Naive thymus-derived CD4-positive, alpha-beta T cell (primary cell): ENCODE measurements at regions not wholly inside any gene's neighbourhood (a gene's known extent, or its start where the extent isn't known, plus 50 kb on each side); places are given as distances from the start of the nearest gene placed in this dataset.
"Not testable (repeated sequence)": the region's sequence is repeated elsewhere in the genome, so short reads cannot be mapped to it uniquely, and the experiment has no call there.

Experiments
- ATAC-seq: fragments of 150-1000 bp; cut with Tn5 transposase; 2 replicates; pipeline ENCODE4 v1.10.0; 2021; ENCODE audit warnings: mild to moderate bottlenecking, moderate library complexity
- CTCF ChIA-PET: fragments of 350-600 bp; sonication (Branson Sonifier 250); formaldehyde crosslinking; loops from one replicate; lab custom pipeline; 2021; ENCODE audit warnings: antibody characterized with exemption; lab: Charles Lee
- POLR2A ChIA-PET: fragments of 350-600 bp; sonication (Branson Sonifier 250); formaldehyde crosslinking; loops from one replicate; lab custom pipeline; 2021; ENCODE audit warnings: antibody characterized with exemption, inconsistent platforms; lab: Charles Lee
- DNase-seq, 9 donors: peaks; one replicate each; pipeline versions ENCODE4 v3.0.0 to v3.0.0-alpha.2; 2020 to 2022; ENCODE audit warnings: mixed read lengths in 1 of 9
- H3K27ac ChIP-seq: one replicate; pipeline ENCODE4 v1.7.0; 2013; ENCODE audit warnings: mild to moderate bottlenecking, low read depth, low read length, moderate library complexity
- H3K27me3 ChIP-seq, 2 donors: one replicate each; pipeline ENCODE4 v1.7.0; 2013; ENCODE audit warnings: low read length in 2 of 2, mild to moderate bottlenecking in 2 of 2, moderate library complexity in 2 of 2; ENCODE audit not compliant: control insufficient read depth in 2 of 2, insufficient read depth in 2 of 2
- H3K36me3 ChIP-seq, 3 experiments: 1 replicate in 2 of 3; 2 replicates in 1 of 3; pipeline ENCODE4 v1.7.0; 2013; ENCODE audit warnings: low read length in 3 of 3, mild to moderate bottlenecking in 3 of 3, moderate library complexity in 1 of 3; ENCODE audit not compliant: insufficient read depth in 3 of 3, control insufficient read depth in 2 of 3
- H3K4me1 ChIP-seq, 2 donors: one replicate each; pipeline ENCODE4 v1.7.0; 2013; ENCODE audit warnings: low read length in 2 of 2, mild to moderate bottlenecking in 2 of 2, moderate library complexity in 1 of 2; ENCODE audit not compliant: control insufficient read depth in 2 of 2, insufficient read depth in 2 of 2
- H3K4me3 ChIP-seq: 2 replicates; pipeline ENCODE4 v1.7.0; 2013; ENCODE audit warnings: mild to moderate bottlenecking, low read length
- H3K9me3 ChIP-seq, 3 experiments: 1 replicate in 2 of 3; 2 replicates in 1 of 3; pipeline ENCODE4 v1.7.0; 2013; ENCODE audit warnings: low read length in 3 of 3; ENCODE audit not compliant: control insufficient read depth in 2 of 3
- H3K27ac Mint-ChIP-seq, 9 donors: one replicate each; pipeline ENCODE4 v1.8.0; 2020 to 2022; ENCODE audit warnings: mixed read lengths in 9 of 9, mild to moderate bottlenecking in 8 of 9, moderate library complexity in 5 of 9, inconsistent platforms in 2 of 9
- H3K27me3 Mint-ChIP-seq, 5 donors: one replicate each; pipeline ENCODE4 v1.8.0; 2021 to 2022; ENCODE audit warnings: mixed read lengths in 5 of 5, mild to moderate bottlenecking in 1 of 5
- H3K36me3 Mint-ChIP-seq, 5 donors: one replicate each; pipeline ENCODE4 v1.8.0; 2020 to 2022; ENCODE audit warnings: mixed read lengths in 5 of 5, mild to moderate bottlenecking in 3 of 5, inconsistent platforms in 1 of 5
- H3K4me1 Mint-ChIP-seq, 7 donors: one replicate each; pipeline ENCODE4 v1.8.0; 2020 to 2022; ENCODE audit warnings: mixed read lengths in 7 of 7, mild to moderate bottlenecking in 3 of 7, inconsistent platforms in 1 of 7
- H3K4me3 Mint-ChIP-seq, 10 donors: one replicate each; pipeline ENCODE4 v1.8.0; 2020 to 2022; ENCODE audit warnings: mild to moderate bottlenecking in 10 of 10, mixed read lengths in 10 of 10, moderate library complexity in 6 of 10, inconsistent platforms in 2 of 10
- H3K9me3 Mint-ChIP-seq, 11 donors: one replicate each; pipeline ENCODE4 v1.8.0; 2020 to 2022; ENCODE audit warnings: mixed read lengths in 11 of 11, mild to moderate bottlenecking in 4 of 11, inconsistent platforms in 1 of 11, moderate library complexity in 1 of 11
- intact Hi-C, 2 donors: fragments of 100-400 bp; cut with micrococcal nuclease; formaldehyde crosslinking; loops; one replicate each; pipeline ENCODE4 v1.15.1; 2023

DNA sequence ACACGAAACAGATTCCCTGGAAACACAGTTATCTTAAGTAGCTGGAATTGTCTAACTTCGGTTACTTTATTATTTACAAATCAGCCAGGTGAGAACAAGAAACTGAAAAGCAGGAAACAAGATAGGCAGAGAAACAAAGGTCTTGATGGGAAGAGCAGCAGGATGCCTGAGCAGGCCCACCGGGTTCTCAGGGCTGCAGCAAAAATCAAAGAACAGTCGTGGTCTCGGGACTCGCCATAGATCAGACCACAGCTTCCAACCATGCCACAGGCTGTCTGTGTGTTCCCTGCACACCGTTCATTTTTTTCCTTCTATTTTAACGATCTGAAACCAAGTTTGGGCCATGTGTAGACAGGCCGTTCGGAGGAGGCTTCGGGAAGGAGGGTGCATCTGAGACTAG is 62.7 kb upstream of the SOX11 start:
- POLR2A ChIA-PET: not testable (repeated sequence)

DNA sequence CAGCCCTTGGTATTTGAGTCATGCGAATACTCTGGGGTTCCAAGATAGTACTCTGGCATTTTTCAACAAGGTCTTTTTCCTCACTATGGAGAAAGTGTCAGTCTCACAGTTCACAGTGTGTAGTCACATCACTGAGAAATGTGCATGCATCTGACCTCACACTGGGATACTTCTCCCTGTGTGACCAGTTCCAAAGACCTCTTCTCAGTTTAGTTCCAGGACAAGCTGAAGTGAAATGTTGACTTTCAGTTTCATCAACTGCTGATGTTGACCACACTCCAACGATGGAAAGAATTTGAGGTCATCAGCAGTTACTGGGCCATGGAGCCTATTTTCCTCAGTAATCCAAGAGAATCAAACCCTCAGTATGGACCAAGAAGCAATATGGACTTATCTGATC is 55.1 kb upstream of the SOX11 start:
- H3K4me3 ChIP-seq, intact Hi-C loops, H3K9me3 ChIP-seq, H3K4me3 Mint-ChIP-seq, H3K4me1 ChIP-seq, H3K36me3 Mint-ChIP-seq, H3K27me3 ChIP-seq, H3K27ac ChIP-seq, H3K36me3 ChIP-seq, CTCF ChIA-PET, DNase-seq, POLR2A ChIA-PET, H3K9me3 Mint-ChIP-seq, H3K27me3 Mint-ChIP-seq, H3K4me1 Mint-ChIP-seq, ATAC-seq, H3K27ac Mint-ChIP-seq: not testable (repeated sequence)

More for the DNA sequence above, 62.7 kb upstream of the SOX11 start:
- CTCF ChIA-PET, intact Hi-C loops, H3K4me3 Mint-ChIP-seq, H3K27ac ChIP-seq, H3K4me1 Mint-ChIP-seq, H3K4me3 ChIP-seq, H3K27ac Mint-ChIP-seq, H3K9me3 Mint-ChIP-seq, H3K4me1 ChIP-seq, H3K36me3 Mint-ChIP-seq, DNase-seq, H3K27me3 ChIP-seq, H3K36me3 ChIP-seq, H3K27me3 Mint-ChIP-seq, H3K9me3 ChIP-seq, ATAC-seq: not testable (repeated sequence)
